ENCODE measurements at regions not wholly inside any gene's neighbourhood (a gene's known extent, or its start where the extent isn't known, plus 50 kb on each side); places are given as distances from the start of the nearest gene placed in this dataset.

GRCh38 chr6:19519941-19520340 is 317.2 kb upstream of the ID4 start (continued):
- TF ChIP-seq ZBTB2 (IDR thresholded peaks at IDR 0.05) (no peak), NCOA2 (IDR thresholded peaks at IDR 0.05; ENCODE audit: partially characterized antibody in 2 of 2) (no peak), RAD51 (IDR thresholded peaks at IDR 0.05; ENCODE audit: borderline replicate concordance, low read depth) (no peak), MYC (IDR thresholded peaks at IDR 0.05; ENCODE audit: low read depth, low read length) (no peak), MYC (CRISPR knock-in tag; IDR thresholded peaks at IDR 0.05; ENCODE audit: borderline replicate concordance, low read depth) (no peak), MAZ (CRISPR knock-in tag; conservative IDR thresholded peaks at IDR 0.05 in 1 of 2, IDR thresholded peaks at IDR 0.05 in 1 of 2) (no peak), CBFB (CRISPR knock-in tag; IDR thresholded peaks at IDR 0.05) (no peak), NFE2L1 (tag; IDR thresholded peaks at IDR 0.05; ENCODE audit: borderline replicate concordance, low read depth) (no peak), FOXO4 (CRISPR knock-in tag; IDR thresholded peaks at IDR 0.05) (no peak)
- TF ChIP-seq, protein P1, sequence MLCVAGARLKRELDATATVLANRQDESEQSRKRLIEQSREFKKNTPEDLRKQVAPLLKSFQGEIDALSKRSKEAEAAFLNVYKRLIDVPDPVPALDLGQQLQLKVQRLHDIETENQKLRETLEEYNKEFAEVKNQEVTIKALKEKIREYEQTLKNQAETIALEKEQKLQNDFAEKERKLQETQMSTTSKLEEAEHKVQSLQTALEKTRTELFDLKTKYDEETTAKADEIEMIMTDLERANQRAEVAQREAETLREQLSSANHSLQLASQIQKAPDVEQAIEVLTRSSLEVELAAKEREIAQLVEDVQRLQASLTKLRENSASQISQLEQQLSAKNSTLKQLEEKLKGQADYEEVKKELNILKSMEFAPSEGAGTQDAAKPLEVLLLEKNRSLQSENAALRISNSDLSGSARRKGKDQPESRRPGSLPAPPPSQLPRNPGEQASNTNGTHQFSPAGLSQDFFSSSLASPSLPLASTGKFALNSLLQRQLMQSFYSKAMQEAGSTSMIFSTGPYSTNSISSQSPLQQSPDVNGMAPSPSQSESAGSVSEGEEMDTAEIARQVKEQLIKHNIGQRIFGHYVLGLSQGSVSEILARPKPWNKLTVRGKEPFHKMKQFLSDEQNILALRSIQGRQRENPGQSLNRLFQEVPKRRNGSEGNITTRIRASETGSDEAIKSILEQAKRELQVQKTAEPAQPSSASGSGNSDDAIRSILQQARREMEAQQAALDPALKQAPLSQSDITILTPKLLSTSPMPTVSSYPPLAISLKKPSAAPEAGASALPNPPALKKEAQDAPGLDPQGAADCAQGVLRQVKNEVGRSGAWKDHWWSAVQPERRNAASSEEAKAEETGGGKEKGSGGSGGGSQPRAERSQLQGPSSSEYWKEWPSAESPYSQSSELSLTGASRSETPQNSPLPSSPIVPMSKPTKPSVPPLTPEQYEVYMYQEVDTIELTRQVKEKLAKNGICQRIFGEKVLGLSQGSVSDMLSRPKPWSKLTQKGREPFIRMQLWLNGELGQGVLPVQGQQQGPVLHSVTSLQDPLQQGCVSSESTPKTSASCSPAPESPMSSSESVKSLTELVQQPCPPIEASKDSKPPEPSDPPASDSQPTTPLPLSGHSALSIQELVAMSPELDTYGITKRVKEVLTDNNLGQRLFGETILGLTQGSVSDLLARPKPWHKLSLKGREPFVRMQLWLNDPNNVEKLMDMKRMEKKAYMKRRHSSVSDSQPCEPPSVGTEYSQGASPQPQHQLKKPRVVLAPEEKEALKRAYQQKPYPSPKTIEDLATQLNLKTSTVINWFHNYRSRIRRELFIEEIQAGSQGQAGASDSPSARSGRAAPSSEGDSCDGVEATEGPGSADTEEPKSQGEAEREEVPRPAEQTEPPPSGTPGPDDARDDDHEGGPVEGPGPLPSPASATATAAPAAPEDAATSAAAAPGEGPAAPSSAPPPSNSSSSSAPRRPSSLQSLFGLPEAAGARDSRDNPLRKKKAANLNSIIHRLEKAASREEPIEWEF (CRISPR knock-in tag; IDR thresholded peaks at IDR 0.05), result no peak
